Astrocyte of the spinal cord (primary cell): ENCODE measurements at regions not wholly inside any gene's neighbourhood (a gene's known extent, or its start where the extent isn't known, plus 50 kb on each side); places are given as distances from the start of the nearest gene placed in this dataset.
"Not testable (repeated sequence)": the region's sequence is repeated elsewhere in the genome, so short reads cannot be mapped to it uniquely, and the experiment has no call there.

Experiments
- DNase-seq: peaks from one replicate; pipeline ENCODE4 v3.0.0; 2011; ENCODE audit warnings: low read depth, low spot score
- H3K4me3 ChIP-seq: 2 replicates; pipeline ENCODE4 v1.5.1; 2011; ENCODE audit warnings: low read depth, mild to moderate bottlenecking, low read length, moderate library complexity
- in situ Hi-C: cut with HindIII; loops from 2 replicates; pipeline ENCODE4 v1.10.0; 2017; ENCODE audit warnings: low sequenced_read_pairs
- TF ChIP-seq, protein P1 (sequence below): IDR thresholded peaks from 2 replicates; pipeline ENCODE4 v1.5.1; 2012; ENCODE audit warnings: low read depth, mild to moderate bottlenecking, low read length, inconsistent platforms

DNA sequence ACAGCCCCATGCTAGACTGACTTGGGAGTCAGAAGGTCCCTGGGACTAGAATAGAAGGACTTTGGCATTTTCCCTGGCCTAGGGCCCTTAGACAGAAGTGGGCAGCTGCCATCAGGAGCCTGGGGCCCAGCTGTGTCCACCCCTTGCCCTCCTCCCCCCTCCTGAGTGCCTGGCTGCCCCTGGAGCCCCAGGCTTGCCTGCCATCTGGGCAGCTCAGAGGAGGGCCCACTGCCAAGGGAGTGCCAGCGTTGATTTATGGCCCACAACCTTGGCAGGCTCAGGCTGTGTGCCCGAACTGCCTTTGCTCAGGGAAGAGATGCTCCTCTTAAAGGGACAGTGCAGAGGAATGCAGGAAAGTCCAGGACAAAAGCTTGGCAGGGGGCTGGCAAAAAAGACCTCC is 439.1 kb downstream of the SPATA31A7 start:
- in situ Hi-C loops, DNase-seq, H3K4me3 ChIP-seq: not testable (repeated sequence)

DNA sequence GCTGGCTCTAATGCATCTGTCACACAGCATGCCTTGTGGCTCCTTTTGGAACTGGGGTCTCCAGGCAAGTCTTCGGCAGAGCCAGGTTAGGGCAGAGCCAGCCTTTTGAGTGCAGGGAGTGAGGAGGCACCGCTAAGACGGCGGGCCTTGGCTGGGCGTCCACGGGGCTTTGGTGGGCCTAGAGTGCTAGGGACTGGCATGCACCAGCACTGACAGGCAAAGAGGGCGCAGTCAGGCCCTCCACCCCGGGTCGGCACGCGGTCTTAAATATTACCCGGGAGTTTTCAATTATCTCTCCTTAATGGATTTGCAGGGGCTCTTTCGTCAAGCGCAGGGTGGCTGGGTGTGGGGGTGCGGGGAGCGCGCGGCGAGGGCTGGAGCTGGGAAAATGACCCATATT is 444.4 kb downstream of the SPATA31A7 start:
- no peak overlapping the region for H3K4me3 ChIP-seq
- TF ChIP-seq, protein P1, sequence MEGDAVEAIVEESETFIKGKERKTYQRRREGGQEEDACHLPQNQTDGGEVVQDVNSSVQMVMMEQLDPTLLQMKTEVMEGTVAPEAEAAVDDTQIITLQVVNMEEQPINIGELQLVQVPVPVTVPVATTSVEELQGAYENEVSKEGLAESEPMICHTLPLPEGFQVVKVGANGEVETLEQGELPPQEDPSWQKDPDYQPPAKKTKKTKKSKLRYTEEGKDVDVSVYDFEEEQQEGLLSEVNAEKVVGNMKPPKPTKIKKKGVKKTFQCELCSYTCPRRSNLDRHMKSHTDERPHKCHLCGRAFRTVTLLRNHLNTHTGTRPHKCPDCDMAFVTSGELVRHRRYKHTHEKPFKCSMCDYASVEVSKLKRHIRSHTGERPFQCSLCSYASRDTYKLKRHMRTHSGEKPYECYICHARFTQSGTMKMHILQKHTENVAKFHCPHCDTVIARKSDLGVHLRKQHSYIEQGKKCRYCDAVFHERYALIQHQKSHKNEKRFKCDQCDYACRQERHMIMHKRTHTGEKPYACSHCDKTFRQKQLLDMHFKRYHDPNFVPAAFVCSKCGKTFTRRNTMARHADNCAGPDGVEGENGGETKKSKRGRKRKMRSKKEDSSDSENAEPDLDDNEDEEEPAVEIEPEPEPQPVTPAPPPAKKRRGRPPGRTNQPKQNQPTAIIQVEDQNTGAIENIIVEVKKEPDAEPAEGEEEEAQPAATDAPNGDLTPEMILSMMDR, result no peak
- in situ Hi-C loops, result no loop called here

DNA sequence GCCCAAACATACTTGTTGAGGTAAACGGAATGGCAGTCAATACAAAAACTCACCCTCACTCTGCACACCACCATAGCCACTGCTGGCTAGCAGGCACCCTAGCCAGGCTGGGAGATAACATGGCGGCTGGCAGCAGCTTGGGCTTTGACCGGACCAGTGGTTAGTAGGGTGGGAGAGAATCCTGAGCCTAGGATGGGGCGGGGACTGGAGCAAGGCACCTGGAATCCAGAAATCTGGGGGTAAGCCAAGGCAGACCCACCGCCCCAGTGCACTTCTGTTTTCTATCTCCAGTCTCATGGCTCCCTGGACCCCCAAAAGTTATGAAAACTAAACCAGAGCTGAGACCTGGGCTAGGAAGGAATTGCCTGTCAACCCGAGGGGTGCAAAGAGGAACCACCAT is 474.4 kb downstream of the SPATA31A7 start:
- in situ Hi-C loops, H3K4me3 ChIP-seq, DNase-seq: not testable (repeated sequence)

More for the DNA sequence above, 444.4 kb downstream of the SPATA31A7 start:
- DNase-seq, result no peak

DNA sequence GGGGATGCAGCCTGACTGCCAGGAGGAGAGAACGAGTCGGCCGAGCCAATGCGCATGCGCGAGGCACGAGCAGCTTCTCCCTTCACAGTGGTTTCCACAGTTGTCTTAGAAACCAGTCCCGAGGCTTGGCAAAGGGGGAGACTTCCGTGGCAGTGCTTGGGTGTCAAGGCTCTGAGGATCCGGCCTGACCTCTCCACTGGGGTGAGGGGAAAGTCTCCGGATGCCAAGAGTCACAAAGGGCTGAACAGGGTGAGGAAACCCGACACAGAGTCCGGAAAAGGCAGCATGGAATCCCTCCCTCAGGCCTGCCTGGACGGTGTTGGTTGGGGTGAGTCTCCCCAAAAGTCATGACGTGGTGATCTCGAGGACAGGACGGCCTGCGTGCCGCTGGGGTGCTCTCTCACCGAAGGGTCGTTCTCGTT is 475.5 kb downstream of the SPATA31A7 start:
- TF ChIP-seq, protein P1, result no peak
- no peak overlapping the region for H3K4me3 ChIP-seq
- in situ Hi-C loops, result no loop called here
- no peak for DNase-seq

DNA sequence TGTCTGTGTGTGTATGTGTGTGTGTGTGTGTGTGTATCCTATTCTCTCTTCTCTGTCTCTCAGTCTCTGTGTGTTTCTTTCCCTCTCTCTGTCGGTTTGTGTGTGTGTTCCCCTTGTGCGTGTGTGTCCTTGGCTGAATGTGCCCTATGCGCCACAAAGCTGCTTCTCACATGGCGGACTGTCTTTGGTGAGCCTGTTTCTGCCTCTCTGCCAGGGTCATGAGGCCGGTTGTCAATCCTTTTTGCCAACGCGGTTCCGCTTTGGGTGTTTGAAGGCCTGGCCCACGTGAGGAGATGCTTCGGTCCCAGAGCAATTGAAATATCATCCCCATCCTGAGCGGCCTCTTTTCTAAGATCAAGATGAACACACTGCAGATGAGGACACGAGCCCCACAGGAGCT is 476.0 kb downstream of the SPATA31A7 start:
- DNase-seq, result no peak
- H3K4me3 ChIP-seq, result no peak overlapping the region
- in situ Hi-C loops, result no loop called here
- TF ChIP-seq, protein P1, result no peak

DNA sequence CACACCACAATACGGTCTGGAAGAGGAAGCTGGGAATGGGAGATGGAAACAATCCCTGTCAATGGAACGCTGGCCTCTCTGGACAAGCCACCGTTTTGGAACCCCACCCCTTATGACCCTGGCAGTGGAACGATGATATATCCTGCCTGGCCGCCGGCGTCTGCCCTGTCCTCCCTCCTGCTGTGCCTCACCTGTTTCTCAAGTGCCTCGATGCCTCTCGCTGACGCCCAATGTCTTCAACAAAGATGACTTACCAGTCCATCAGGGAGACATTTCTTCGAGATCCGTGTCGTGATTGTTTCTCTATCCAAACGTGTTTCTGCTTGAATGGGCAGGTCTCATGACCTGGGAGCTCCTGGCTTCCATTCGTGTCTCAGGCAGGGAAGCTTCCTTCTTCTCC is 476.5 kb downstream of the SPATA31A7 start:
- no peak for DNase-seq
- in situ Hi-C loops, result no loop called here
- TF ChIP-seq, protein P1, result no peak
- H3K4me3 ChIP-seq, result no peak overlapping the region

DNA sequence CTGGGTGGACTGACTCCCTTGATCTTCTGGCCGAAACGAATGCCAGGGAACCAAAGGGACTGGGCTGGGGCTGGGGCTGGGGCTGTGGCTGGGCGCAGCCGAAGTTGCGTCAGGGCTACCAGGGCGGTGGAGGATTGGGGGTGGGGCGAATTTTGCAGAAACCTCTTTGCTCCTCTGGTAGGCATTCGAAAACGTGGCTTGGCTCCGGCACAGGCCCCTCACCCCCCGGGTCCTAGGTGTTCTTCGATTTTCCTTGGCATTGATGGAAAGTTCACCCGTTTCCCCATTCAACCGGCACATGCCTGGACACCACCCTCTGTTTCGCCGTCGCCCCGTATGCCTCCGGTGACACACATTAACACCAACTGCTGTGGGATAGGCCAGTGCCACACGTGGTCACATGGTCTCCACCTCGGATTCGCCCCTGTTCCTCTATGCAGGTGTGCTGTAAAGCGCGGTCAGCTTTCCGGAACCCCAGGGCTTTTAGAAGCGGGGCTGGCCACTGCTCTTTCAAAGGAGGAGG is 477.1 kb downstream of the SPATA31A7 start:
- in situ Hi-C loops, result no loop called here
- TF ChIP-seq, protein P1, result no peak
- peak overlapping the region; percentile 28 for H3K4me3 ChIP-seq
- no peak for DNase-seq

DNA sequence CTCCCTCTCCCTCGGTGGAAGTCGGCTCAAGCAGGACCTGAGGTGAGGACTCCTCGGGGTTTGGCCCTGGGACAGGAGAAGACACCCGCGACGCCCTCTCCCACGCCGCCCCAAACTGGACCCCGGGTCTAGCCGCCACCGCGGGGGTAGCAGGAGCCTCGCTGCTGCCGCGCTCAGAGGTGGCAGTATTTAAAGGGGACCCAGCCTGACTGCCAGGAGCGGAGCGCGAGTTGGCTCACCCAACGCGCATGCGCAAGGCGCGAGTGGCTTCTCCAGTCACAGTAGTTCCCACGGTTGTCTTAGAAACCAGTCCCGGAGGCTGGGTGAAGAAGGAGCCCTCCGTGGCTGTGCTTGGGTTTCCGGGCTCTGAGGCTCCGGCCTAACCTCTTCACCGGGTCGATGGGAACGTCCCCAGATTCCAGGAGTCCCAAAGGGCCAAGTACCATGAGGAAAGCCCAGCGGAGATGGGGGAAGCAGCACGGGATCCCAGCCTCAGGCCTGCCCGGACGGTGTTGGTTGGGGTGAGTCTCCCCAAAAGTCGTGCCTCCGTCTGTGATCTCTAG is 477.8 kb downstream of the SPATA31A7 start:
- TF ChIP-seq, protein P1, result no peak
- in situ Hi-C loops, result no loop called here
- no peak for DNase-seq
- no peak overlapping the region for H3K4me3 ChIP-seq

DNA sequence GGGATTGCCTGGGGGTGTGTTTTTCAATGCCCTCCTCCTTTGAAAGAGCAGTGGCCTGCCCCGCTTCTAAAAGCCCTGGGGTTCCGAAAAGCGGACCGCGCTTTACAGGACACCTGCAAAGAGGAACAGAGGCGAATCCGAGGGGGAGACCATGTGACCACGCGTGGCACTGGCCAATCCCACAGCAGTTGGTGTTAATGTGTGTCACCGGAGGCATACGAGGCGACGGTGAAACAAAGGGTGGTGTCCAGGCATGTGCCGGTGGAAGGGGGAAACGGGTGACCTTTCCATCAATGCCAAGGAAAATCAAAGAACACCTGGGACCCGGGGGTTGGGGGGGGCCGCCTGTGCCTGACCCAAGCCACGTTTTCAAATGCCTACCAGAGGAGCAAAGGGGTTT is 478.4 kb downstream of the SPATA31A7 start:
- in situ Hi-C loops, DNase-seq, H3K4me3 ChIP-seq: not testable (repeated sequence)
